ENCODE measurements at regions not wholly inside any gene's neighbourhood (a gene's known extent, or its start where the extent isn't known, plus 50 kb on each side); places are given as distances from the start of the nearest gene placed in this dataset.

GRCh38 chr5:78701795-78702410, 53.3 kb upstream of the LHFPL2 start:
- Histone ChIP-seq H2AK9ac (replicated peaks; ENCODE audit: low read depth, low read length, poor library complexity) (no peak overlapping the region), H3K9ac (ENCODE audit: low read depth, low read length) (no peak overlapping the region), H3K18ac (ENCODE audit: low read depth, low read length) (no peak overlapping the region), H3K36me3 (ENCODE audit: control insufficient read depth, insufficient read depth, low read length) (no peaks in the 10 kb centered on the region), H2BK120ac (ENCODE audit: low read depth, low read length) (no peak overlapping the region), H3K9me3 (ENCODE audit: control insufficient read depth, insufficient read depth, low read length) (0 out of 2 replicates have a peak, but pooled peaks cover 2% of the 10 kb centered on the region), H2AFZ (replicated peaks; ENCODE audit: low read length, poor library complexity) (no peak overlapping the region), H3K4me1 (ENCODE audit: control insufficient read depth, insufficient read depth, low read length) (peaks cover 8% of the 10 kb centered on the region), H4K8ac (ENCODE audit: low read depth in 2 of 2, low read length in 2 of 2) (no peak overlapping the region), H3K27me3 (ENCODE audit: control insufficient read depth, insufficient read depth, low read length) (no peaks in the 10 kb centered on the region), H2BK15ac (ENCODE audit: low read depth, low read length) (no peak overlapping the region), H2AK5ac (ENCODE audit: low read depth, low read length) (no peak overlapping the region), H4K91ac (ENCODE audit: insufficient read depth, low read depth, low read length) (no peak overlapping the region), H3K56ac (ENCODE audit: extremely low read depth, insufficient read depth, low read length) (no peak overlapping the region), H3K23ac (ENCODE audit: low read depth, low read length) (no peak overlapping the region), H3K14ac (replicated peaks; ENCODE audit: low read depth, low read length) (no peak overlapping the region), H3K4me2 (ENCODE audit: low read depth, low read length) (no peak overlapping the region), H2BK5ac (ENCODE audit: low read depth, low read length, poor library complexity, severe bottlenecking) (no peak overlapping the region), H3K79me1 (ENCODE audit: low read depth in 1 of 2, low read length in 2 of 2) (no peaks in the 10 kb centered on the region), H4K20me1 (ENCODE audit: insufficient read depth, low read length) (no peaks in the 10 kb centered on the region), H3K4ac (ENCODE audit: low read depth, low read length) (no peak overlapping the region), H4K5ac (ENCODE audit: low read depth, low read length) (no peak overlapping the region), H3K4me3 (ENCODE audit: insufficient read depth, low read depth, low read length) (no peak overlapping the region), H3K9me1 (ENCODE audit: insufficient read depth, low read length) (peaks cover 9% of the 10 kb centered on the region; the same call in 1 of the 2 replicates), H2BK20ac (ENCODE audit: low read depth, low read length) (no peak overlapping the region), H3K27ac (ENCODE audit: insufficient read depth, low read length) (no peak overlapping the region)
- WGBS, 2 experiments (ENCODE audit: extremely low coverage in 2 of 2, insufficient read length in 1 of 2) = no CpG with 5 or more reads among the region's 3 CpGs
- ChIA-PET POLR2A (ENCODE audit: unreplicated experiment) (no interaction called here), CTCF (no interaction called here)
- ATAC-seq (ENCODE audit: low read depth) (no peak), DNase-seq (no peak)
- BruUV-seq (replicated peaks) = no TSS peak
- dilution Hi-C loops (cut with HindIII; ENCODE audit: low sequenced_read_pairs, unreplicated experiment) (no loop called here), intact Hi-C loops (cut with micrococcal nuclease) (no loop called here), in situ Hi-C loops (cut with MboI; ENCODE audit: low sequenced_read_pairs) (no loop called here)
- no peak for TF ChIP-seq MAFK (IDR thresholded peaks at IDR 0.05; ENCODE audit: low read depth, low read length)
- TF ChIP-seq FOS (IDR thresholded peaks at IDR 0.05; ENCODE audit: low read depth, low read length) = no peak
- TF ChIP-seq, protein P1, sequence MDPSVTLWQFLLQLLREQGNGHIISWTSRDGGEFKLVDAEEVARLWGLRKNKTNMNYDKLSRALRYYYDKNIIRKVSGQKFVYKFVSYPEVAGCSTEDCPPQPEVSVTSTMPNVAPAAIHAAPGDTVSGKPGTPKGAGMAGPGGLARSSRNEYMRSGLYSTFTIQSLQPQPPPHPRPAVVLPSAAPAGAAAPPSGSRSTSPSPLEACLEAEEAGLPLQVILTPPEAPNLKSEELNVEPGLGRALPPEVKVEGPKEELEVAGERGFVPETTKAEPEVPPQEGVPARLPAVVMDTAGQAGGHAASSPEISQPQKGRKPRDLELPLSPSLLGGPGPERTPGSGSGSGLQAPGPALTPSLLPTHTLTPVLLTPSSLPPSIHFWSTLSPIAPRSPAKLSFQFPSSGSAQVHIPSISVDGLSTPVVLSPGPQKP (IDR thresholded peaks at IDR 0.05; ENCODE audit: borderline replicate concordance, low read depth, low read length) = no peak
- no peak for TF ChIP-seq MXI1 (IDR thresholded peaks at IDR 0.05; ENCODE audit: borderline replicate concordance, low read depth, low read length)
- TF ChIP-seq, protein P2, sequence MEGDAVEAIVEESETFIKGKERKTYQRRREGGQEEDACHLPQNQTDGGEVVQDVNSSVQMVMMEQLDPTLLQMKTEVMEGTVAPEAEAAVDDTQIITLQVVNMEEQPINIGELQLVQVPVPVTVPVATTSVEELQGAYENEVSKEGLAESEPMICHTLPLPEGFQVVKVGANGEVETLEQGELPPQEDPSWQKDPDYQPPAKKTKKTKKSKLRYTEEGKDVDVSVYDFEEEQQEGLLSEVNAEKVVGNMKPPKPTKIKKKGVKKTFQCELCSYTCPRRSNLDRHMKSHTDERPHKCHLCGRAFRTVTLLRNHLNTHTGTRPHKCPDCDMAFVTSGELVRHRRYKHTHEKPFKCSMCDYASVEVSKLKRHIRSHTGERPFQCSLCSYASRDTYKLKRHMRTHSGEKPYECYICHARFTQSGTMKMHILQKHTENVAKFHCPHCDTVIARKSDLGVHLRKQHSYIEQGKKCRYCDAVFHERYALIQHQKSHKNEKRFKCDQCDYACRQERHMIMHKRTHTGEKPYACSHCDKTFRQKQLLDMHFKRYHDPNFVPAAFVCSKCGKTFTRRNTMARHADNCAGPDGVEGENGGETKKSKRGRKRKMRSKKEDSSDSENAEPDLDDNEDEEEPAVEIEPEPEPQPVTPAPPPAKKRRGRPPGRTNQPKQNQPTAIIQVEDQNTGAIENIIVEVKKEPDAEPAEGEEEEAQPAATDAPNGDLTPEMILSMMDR (conservative IDR thresholded peaks at IDR 0.05; ENCODE audit: low read depth, low read length) = no peak
- TF ChIP-seq CHD1 (IDR thresholded peaks at IDR 0.05; ENCODE audit: low read depth, low read length) = no peak
- no peak for TF ChIP-seq CEBPB (IDR thresholded peaks at IDR 0.05; ENCODE audit: low read depth, low read length)
- TF ChIP-seq NFE2L2 (IDR thresholded peaks at IDR 0.05; ENCODE audit: low read depth, low read length) = no peak
- TF ChIP-seq RCOR1 (IDR thresholded peaks at IDR 0.05; ENCODE audit: insufficient replicate concordance, low read length) = no peak
- TF ChIP-seq SMC3 (IDR thresholded peaks at IDR 0.05; ENCODE audit: low read depth, low read length) = no peak
- no peak for TF ChIP-seq RFX5 (IDR thresholded peaks at IDR 0.05; ENCODE audit: low read depth, low read length)
- TF ChIP-seq MAZ (IDR thresholded peaks at IDR 0.05; ENCODE audit: borderline replicate concordance, low read depth, low read length) = no peak
- TF ChIP-seq USF2 (IDR thresholded peaks at IDR 0.05; ENCODE audit: low read depth, low read length) = no peak
- TF ChIP-seq POLR2A (IDR thresholded peaks at IDR 0.05; ENCODE audit: low read depth, low read length) = no peak
- no peak for TF ChIP-seq BHLHE40 (IDR thresholded peaks at IDR 0.05; ENCODE audit: low read depth, low read length)
- TF ChIP-seq RAD21 (IDR thresholded peaks at IDR 0.05; ENCODE audit: low read length) = no peak
